H1 (cell line): ENCODE measurements at regions not wholly inside any gene's neighbourhood (a gene's known extent, or its start where the extent isn't known, plus 50 kb on each side); places are given as distances from the start of the nearest gene placed in this dataset.

Experiments used
- CTCF ChIA-PET: fragments of 300-600 bp; sonication (Branson Sonifier 250); formaldehyde crosslinking; loops from one replicate; lab custom pipeline; 2021; ENCODE audit not compliant: partially characterized antibody; lab: Charles Lee
- POLR2A ChIA-PET: fragments of 300-600 bp; sonication (Branson Sonifier 250); formaldehyde crosslinking; loops from one replicate; lab custom pipeline; 2021; ENCODE audit warnings: inconsistent platforms; ENCODE audit not compliant: partially characterized antibody; lab: Charles Lee
- DNase-seq, 2 experiments: peaks; one replicate each; pipeline versions ENCODE4 v3.0.0 to v3.0.0-alpha.2; 2010 to 2022; ENCODE audit warnings: low spot score in 2 of 2, low read depth in 1 of 2, mixed read lengths in 1 of 2
- FAIRE-seq: peaks from 2 replicates; lab custom pipeline; 2011; peaks lifted over from hg19 to GRCh38; lab: Jason Lieb, UNC
- H2AFZ ChIP-seq: 2 replicates; pipeline ENCODE4 v1.8.1; 2012; ENCODE audit warnings: low read length, inconsistent platforms
- H2AK5ac ChIP-seq: 2 replicates; pipeline ENCODE4 v1.6.1; 2013; ENCODE audit warnings: low read depth, low read length
- H2BK120ac ChIP-seq: replicated peaks from 2 replicates; pipeline ENCODE3; 2013; ENCODE audit warnings: low read depth, low read length, inconsistent platforms
- H2BK12ac ChIP-seq: 2 replicates; pipeline ENCODE4 v1.6.1; 2013; ENCODE audit warnings: low read depth, low read length
- H2BK15ac ChIP-seq: 2 replicates; pipeline ENCODE4 v1.6.1; 2013; ENCODE audit warnings: low read length
- H2BK20ac ChIP-seq: 2 replicates; pipeline ENCODE4 v1.6.1; 2013; ENCODE audit warnings: low read length
- H2BK5ac ChIP-seq: 2 replicates; pipeline ENCODE4 v1.6.1; 2013; ENCODE audit warnings: low read depth, low read length
- H3K14ac ChIP-seq: 2 replicates; pipeline ENCODE4 v1.6.1; 2013; ENCODE audit warnings: inconsistent platforms; ENCODE audit not compliant: insufficient read length
- H3K18ac ChIP-seq: 2 replicates; pipeline ENCODE4 v1.6.1; 2013; ENCODE audit warnings: low read length; ENCODE audit errors: extremely low read depth
- H3K23ac ChIP-seq: 2 replicates; pipeline ENCODE4 v1.6.1; 2013; ENCODE audit warnings: inconsistent platforms; ENCODE audit not compliant: insufficient read length
- H3K23me2 ChIP-seq: 2 replicates; pipeline ENCODE4 v1.6.1; 2013; ENCODE audit warnings: low read depth, low read length
- H3K27ac ChIP-seq: 2 replicates; pipeline ENCODE4 v1.6.1; 2011; ENCODE audit warnings: low read depth, low read length, inconsistent platforms
- H3K27me3 ChIP-seq, 4 experiments: replicated peaks in 1 of 4; 1 replicate in 1 of 4; 2 replicates in 3 of 4; pipeline versions ENCODE4 v1.6.1 to v1.8.1; 2011 to 2013; ENCODE audit warnings: low read length in 3 of 4, mild to moderate bottlenecking in 3 of 4, inconsistent platforms in 2 of 4, mixed read lengths in 2 of 4, moderate library complexity in 1 of 4; ENCODE audit not compliant: control insufficient read depth in 3 of 4, insufficient read depth in 3 of 4; ENCODE audit errors: extremely low read depth in 1 of 4
- H3K36me3 ChIP-seq, 4 experiments: 2 replicates each; pipeline versions ENCODE4 v1.6.1 to v1.8.1; 2011 to 2013; ENCODE audit warnings: mild to moderate bottlenecking in 4 of 4, low read length in 3 of 4, moderate library complexity in 2 of 4, control low read depth in 1 of 4, inconsistent platforms in 1 of 4; ENCODE audit not compliant: insufficient read depth in 4 of 4, control insufficient read depth in 2 of 4
- H3K4ac ChIP-seq: replicated peaks from 2 replicates; pipeline ENCODE3; 2013; ENCODE audit warnings: low read length, low read depth, mixed read lengths, inconsistent platforms; ENCODE audit not compliant: insufficient read length
- H3K4me1 ChIP-seq, 4 experiments: replicated peaks in 1 of 4; 1 replicate in 1 of 4; 2 replicates in 3 of 4; pipeline versions ENCODE4 v1.6.1 to v1.8.1; 2011 to 2013; ENCODE audit warnings: low read length in 3 of 4, inconsistent platforms in 2 of 4, mixed read lengths in 1 of 4; ENCODE audit not compliant: insufficient read depth in 4 of 4, control insufficient read depth in 3 of 4
- H3K4me2 ChIP-seq, 2 experiments: 2 replicates each; pipeline versions ENCODE4 v1.6.1 to v1.8.1; 2011 to 2013; ENCODE audit warnings: low read depth in 2 of 2, low read length in 2 of 2, control low read depth in 1 of 2, inconsistent platforms in 1 of 2, mild to moderate bottlenecking in 1 of 2; ENCODE audit not compliant: insufficient read depth in 1 of 2
- H3K4me3 ChIP-seq, 4 experiments: fragments of 200-600, 300-600 bp in 1 of 4; sonication (generic), shearing (Covaris generic), sonication (Bioruptor Twin) in 1 of 4; 2 replicates each; pipeline versions ENCODE4 v1.5.1 to v1.8.1; 2011 to 2016; ENCODE audit warnings: low read length in 4 of 4, low read depth in 3 of 4, control low read depth in 2 of 4, inconsistent platforms in 2 of 4, mild to moderate bottlenecking in 2 of 4, mixed read lengths in 1 of 4, moderate library complexity in 1 of 4; ENCODE audit not compliant: insufficient read depth in 2 of 4; ENCODE audit errors: extremely low read depth in 1 of 4
- H3K56ac ChIP-seq: replicated peaks from 2 replicates; pipeline ENCODE3; 2013; ENCODE audit warnings: low read depth, mild to moderate bottlenecking, mixed read lengths, low read length, inconsistent platforms; ENCODE audit not compliant: insufficient read length
- H3K79me1 ChIP-seq: 2 replicates; pipeline ENCODE4 v1.6.1; 2013; ENCODE audit warnings: low read depth, low read length, control low read depth
- H3K79me2 ChIP-seq, 2 experiments: 2 replicates each; pipeline versions ENCODE4 v1.6.1 to v1.8.1; 2012 to 2013; ENCODE audit warnings: low read length in 2 of 2, mild to moderate bottlenecking in 2 of 2, inconsistent platforms in 1 of 2; ENCODE audit not compliant: insufficient read depth in 2 of 2, control insufficient read depth in 1 of 2
- H3K9ac ChIP-seq, 4 experiments: replicated peaks in 1 of 4; 1 replicate in 1 of 4; 2 replicates in 3 of 4; pipeline versions ENCODE4 v1.6.1 to v1.8.1; 2011 to 2013; ENCODE audit warnings: low read depth in 3 of 4, low read length in 3 of 4, control low read depth in 2 of 4, mild to moderate bottlenecking in 2 of 4, moderate library complexity in 2 of 4, inconsistent platforms in 1 of 4; ENCODE audit errors: extremely low read depth in 1 of 4
- H3K9me3 ChIP-seq, 2 experiments: 2 replicates each; pipeline versions ENCODE4 v1.6.1 to v1.8.1; 2012 to 2013; ENCODE audit warnings: mild to moderate bottlenecking in 2 of 2, moderate library complexity in 2 of 2, control low read depth in 1 of 2, inconsistent platforms in 1 of 2, low read depth in 1 of 2, low read length in 1 of 2, mixed read lengths in 1 of 2; ENCODE audit not compliant: insufficient read depth in 2 of 2
- H4K20me1 ChIP-seq, 2 experiments: replicated peaks in 1 of 2; 2 replicates each; pipeline versions ENCODE3 to v1.8.1; 2011 to 2013; ENCODE audit warnings: inconsistent platforms in 2 of 2, low read length in 2 of 2, mild to moderate bottlenecking in 1 of 2; ENCODE audit not compliant: insufficient read depth in 2 of 2, control insufficient read depth in 1 of 2
- H4K5ac ChIP-seq: 2 replicates; pipeline ENCODE4 v1.6.1; 2013; ENCODE audit warnings: low read length, low read depth, mixed read lengths, inconsistent platforms; ENCODE audit not compliant: insufficient read length
- H4K8ac ChIP-seq: 2 replicates; pipeline ENCODE4 v1.8.0; 2013; ENCODE audit warnings: mild to moderate bottlenecking, moderate library complexity, low read length, inconsistent platforms; ENCODE audit not compliant: insufficient read depth; ENCODE audit errors: extremely low read depth
- H4K91ac ChIP-seq: replicated peaks from 2 replicates; pipeline ENCODE3; 2013; ENCODE audit warnings: low read length, mixed read lengths, inconsistent platforms; ENCODE audit not compliant: insufficient read length
- BCL11A ChIP-seq, 2 experiments: IDR thresholded peaks; one replicate each; pipeline ENCODE4 v1.6.1; 2011; ENCODE audit warnings: low read depth in 2 of 2, low read length in 2 of 2, mild to moderate bottlenecking in 2 of 2
- CBX8 ChIP-seq: fragments of 300-800, 300-1000 bp; sonication (generic); IDR thresholded peaks from 2 replicates; pipeline ENCODE4 v1.7.1; 2016; ENCODE audit warnings: low read depth, low read length, borderline replicate concordance
- CREB1 ChIP-seq: IDR thresholded peaks from 2 replicates; pipeline ENCODE4 v1.6.1; 2012; ENCODE audit warnings: inconsistent platforms
- CTBP2 ChIP-seq: IDR thresholded peaks from 2 replicates; pipeline ENCODE4 v1.7.0; 2011; ENCODE audit warnings: borderline replicate concordance, mild to moderate bottlenecking, moderate library complexity, mixed read lengths, low read length; ENCODE audit not compliant: insufficient read depth, insufficient read length
- EP300 ChIP-seq, 2 experiments: IDR thresholded peaks; 1 replicate in 1 of 2; 2 replicates in 1 of 2; pipeline ENCODE4 v1.6.1; 2011 to 2012; ENCODE audit warnings: low read depth in 2 of 2, low read length in 2 of 2, mild to moderate bottlenecking in 2 of 2, borderline replicate concordance in 1 of 2, inconsistent platforms in 1 of 2, moderate library complexity in 1 of 2
- GTF2F1 ChIP-seq: IDR thresholded peaks from 2 replicates; pipeline ENCODE4 v1.6.1; 2012; ENCODE audit warnings: low read depth, low read length, improper control_type of control experiment, borderline replicate concordance
- KDM5A ChIP-seq: fragments of 200-600 bp; IDR thresholded peaks from 2 replicates; pipeline ENCODE4 v1.7.1; 2012; ENCODE audit warnings: mild to moderate bottlenecking, low read length, inconsistent platforms, mixed read lengths
- WGBS, 2 experiments: shearing (Covaris generic) in 1 of 2; methylation state at CpG; one replicate each; pipeline versions ENCODE4 v1.1.6 to v1.1.7; 2013 to 2015; ENCODE audit warnings: low lambda C conversion rate in 2 of 2, mixed read lengths in 2 of 2, inconsistent platforms in 1 of 2, low coverage in 1 of 2, missing lambda C conversion rate in 1 of 2; ENCODE audit not compliant: insufficient replicate concordance in 2 of 2, insufficient coverage in 1 of 2, insufficient read length in 1 of 2; ENCODE audit errors: extremely low coverage in 1 of 2, missing lambda C conversion rate in 1 of 2; 5-methylcytosine and 5-hydroxymethylcytosine counted together

GRCh38 chr3:153539263-153539662 lies 377.2 kb downstream of the RAP2B start:
- no peak overlapping the region for H3K56ac ChIP-seq
- no peak overlapping the region for H2AK5ac ChIP-seq
- no peaks in the 10 kb centered on the region for H3K4me1 ChIP-seq
- no peak overlapping the region for H3K4me3 ChIP-seq
- no peaks in the 10 kb centered on the region for H3K36me3 ChIP-seq
- no peak overlapping the region for H4K8ac ChIP-seq
- no peak overlapping the region for H4K5ac ChIP-seq
- no peak overlapping the region for H3K14ac ChIP-seq
- 56% methylated on average over 1 of the region's 1 CpG; no CpG with 5 or more reads in 1 of the 2 experiments for WGBS, 2 experiments
- H3K23ac ChIP-seq = no peak overlapping the region
- no peak for FAIRE-seq
- H3K4ac ChIP-seq = no peak overlapping the region
- H2BK20ac ChIP-seq = no peak overlapping the region
- H2BK5ac ChIP-seq = no peak overlapping the region
- no peak overlapping the region for H3K18ac ChIP-seq
- DNase-seq = no peak
- no peak overlapping the region for H2BK15ac ChIP-seq
- H4K91ac ChIP-seq = no peak overlapping the region
- no peak overlapping the region for H3K9ac ChIP-seq
- H2AFZ ChIP-seq = no peak overlapping the region
- TF ChIP-seq CTBP2 (no peak), KDM5A (no peak), GTF2F1 (no peak), BCL11A (IDR thresholded peaks at IDR 0.05; ENCODE audit: low read depth in 2 of 2, low read length in 2 of 2) (no peak), EP300 (IDR thresholded peaks at IDR 0.05; ENCODE audit: borderline replicate concordance in 1 of 2, low read depth in 2 of 2, low read length in 2 of 2) (no peak), CREB1 (no peak), CBX8 (no peak)
- H4K20me1 ChIP-seq = no peaks in the 10 kb centered on the region
- CTCF ChIA-PET = interaction anchor here (0.6 to 1.2 kb wide), 2 partner anchors 31 to 1917 kb away, joined by 3 read pairs; no protein-coding TSS in a partner anchor
- H2BK12ac ChIP-seq = no peak overlapping the region
- H3K79me1 ChIP-seq = no peaks in the 10 kb centered on the region
- no peaks in the 10 kb centered on the region for H3K79me2 ChIP-seq
- POLR2A ChIA-PET = no interaction called here
- no peak overlapping the region for H2BK120ac ChIP-seq
- no peaks in the 10 kb centered on the region for H3K27me3 ChIP-seq
- no peak overlapping the region for H3K27ac ChIP-seq
- no peaks in the 10 kb centered on the region for H3K23me2 ChIP-seq
- H3K9me3 ChIP-seq = no peaks in the 10 kb centered on the region
- no peak overlapping the region for H3K4me2 ChIP-seq
